HepG2 (cell line): ENCODE measurements at regions not wholly inside any gene's neighbourhood (a gene's known extent, or its start where the extent isn't known, plus 50 kb on each side); places are given as distances from the start of the nearest gene placed in this dataset.

Experiments used
- ATAC-seq: fragments of 200-7000 bp; cut with Tn5 transposase; 3 replicates; pipeline ENCODE4 v1.9.1; 2020; ENCODE audit warnings: mild to moderate bottlenecking, moderate library complexity
- BruUV-seq: library from RNA; stranded (reverse); fragments of 400-500 nt; replicated peaks from 2 replicates; lab custom pipeline; 2021; lab: Mats Ljungman, UMichigan
- CTCF ChIA-PET: fragments of 300-600 bp; formaldehyde crosslinking; extraction: SDS; loops from one replicate; lab custom pipeline; 2021; ENCODE audit warnings: low total read pairs, inconsistent platforms, low intra/inter-chr PET ratio; lab: Yijun Ruan, JAX
- POLR2A ChIA-PET: fragments of 350-600 bp; sonication (Branson Sonifier 250); formaldehyde crosslinking; loops from one replicate; lab custom pipeline; 2020; ENCODE audit warnings: antibody characterized with exemption, inconsistent platforms; lab: Yijun Ruan, JAX
- DNase-seq: peaks from one replicate; pipeline ENCODE4 v3.0.0-alpha.2; 2015; ENCODE audit warnings: low spot score
- FAIRE-seq: peaks from 3 replicates; lab custom pipeline; 2011; peaks lifted over from hg19 to GRCh38; lab: Jason Lieb, UNC
- H2AFZ ChIP-seq: one replicate; pipeline ENCODE4 v1.6.1; 2011; ENCODE audit warnings: low read length, inconsistent platforms
- H3K27ac ChIP-seq: fragments of 300-600 bp; 3 replicates; pipeline ENCODE4 v1.8.0; 2011; ENCODE audit warnings: mixed run types, mild to moderate bottlenecking, mixed read lengths, low read length, inconsistent platforms; ENCODE audit not compliant: insufficient read depth; ENCODE audit errors: extremely low read length
- H3K27me3 ChIP-seq, 2 experiments: fragments of 200-600 bp in 1 of 2; 2 replicates in 1 of 2; 3 replicates in 1 of 2; pipeline versions ENCODE4 v1.6.0 to v1.8.0; 2011; ENCODE audit warnings: low read length in 2 of 2, mild to moderate bottlenecking in 2 of 2, moderate library complexity in 2 of 2, inconsistent platforms in 1 of 2; ENCODE audit not compliant: insufficient read depth in 2 of 2, control insufficient read depth in 1 of 2
- H3K36me3 ChIP-seq, 2 experiments: fragments of 200-600 bp in 1 of 2; replicated peaks in 1 of 2; 2 replicates in 1 of 2; 3 replicates in 1 of 2; pipeline versions ENCODE4 v1.5.1 to v1.8.0; 2011; ENCODE audit warnings: low read length in 2 of 2, inconsistent platforms in 1 of 2; ENCODE audit not compliant: insufficient read depth in 2 of 2, control insufficient read depth in 1 of 2
- H3K4me1 ChIP-seq: 2 replicates; pipeline ENCODE4 v1.5.1; 2012; ENCODE audit warnings: low read length, inconsistent platforms; ENCODE audit not compliant: insufficient read depth
- H3K4me2 ChIP-seq: 2 replicates; pipeline ENCODE4 v1.6.0; 2011; ENCODE audit warnings: low read depth, low read length, inconsistent platforms
- H3K4me3 ChIP-seq, 3 experiments: fragments of 200-600 bp in 1 of 3; sonication (generic), shearing (Covaris generic) in 1 of 3; replicated peaks in 1 of 3; 2 replicates each; pipeline ENCODE4 v1.5.1; 2011 to 2016; ENCODE audit warnings: low read length in 3 of 3, inconsistent platforms in 2 of 3, low read depth in 2 of 3, mild to moderate bottlenecking in 2 of 3, control low read depth in 1 of 3, mixed read lengths in 1 of 3; ENCODE audit not compliant: insufficient read depth in 1 of 3
- H3K79me2 ChIP-seq: one replicate; pipeline ENCODE4 v1.6.1; 2011; ENCODE audit warnings: low read length, inconsistent platforms; ENCODE audit not compliant: insufficient read depth
- H3K9ac ChIP-seq: 2 replicates; pipeline ENCODE4 v1.6.0; 2011; ENCODE audit warnings: mild to moderate bottlenecking, low read depth, low read length, inconsistent platforms; ENCODE audit not compliant: insufficient read depth
- H3K9me3 ChIP-seq: 2 replicates; pipeline ENCODE4 v1.5.1; 2012; ENCODE audit warnings: mild to moderate bottlenecking, low read length
- H4K20me1 ChIP-seq: 2 replicates; pipeline ENCODE4 v1.6.0; 2011; ENCODE audit warnings: inconsistent platforms, mild to moderate bottlenecking, low read length, moderate library complexity; ENCODE audit not compliant: insufficient read depth
- AKAP8 ChIP-seq: sonication (generic); formaldehyde crosslinking; IDR thresholded peaks from 2 replicates; pipeline ENCODE4 v1.5.1; 2020; ENCODE audit warnings: mild to moderate bottlenecking, missing genetic modification reagents
- CHD2 ChIP-seq: IDR thresholded peaks from 2 replicates; pipeline ENCODE4 v1.6.1; 2011; ENCODE audit warnings: low read depth, low read length, improper control_type of control experiment
- DBP ChIP-seq: sonication (generic); formaldehyde crosslinking; IDR thresholded peaks from 2 replicates; pipeline ENCODE4 v1.4.0; 2020; ENCODE audit warnings: missing genetic modification reagents; ENCODE audit errors: not compliant biosample characterization
- FOXA3 ChIP-seq: IDR thresholded peaks from 2 replicates; pipeline ENCODE4 v1.6.1; 2016; ENCODE audit warnings: missing genetic modification reagents, missing compliant biosample characterization
- IRF1 ChIP-seq: sonication (generic); formaldehyde crosslinking; IDR thresholded peaks from 2 replicates; pipeline ENCODE4 v1.4.0; 2020; ENCODE audit warnings: low read depth, mild to moderate bottlenecking, missing genetic modification reagents
- ISL2 ChIP-seq: sonication (generic); formaldehyde crosslinking; IDR thresholded peaks from 2 replicates; pipeline ENCODE4 v1.5.0; 2020; ENCODE audit warnings: missing genetic modification reagents
- ISX ChIP-seq: sonication (generic); formaldehyde crosslinking; conservative IDR thresholded peaks from 2 replicates; pipeline ENCODE4 v1.5.0; 2020; ENCODE audit warnings: missing genetic modification reagents
- NFE2L1 ChIP-seq: sonication (generic); formaldehyde crosslinking; IDR thresholded peaks from 2 replicates; pipeline ENCODE4 v1.4.0; 2020; ENCODE audit warnings: missing genetic modification reagents, mild to moderate bottlenecking, borderline replicate concordance
- TARDBP ChIP-seq: sonication (generic); formaldehyde crosslinking; IDR thresholded peaks from 2 replicates; pipeline ENCODE4 v1.8.0; 2022; ENCODE audit warnings: mild to moderate bottlenecking, missing genetic modification reagents
- ZFAT ChIP-seq: sonication (generic); formaldehyde crosslinking; conservative IDR thresholded peaks from 2 replicates; pipeline ENCODE4 v1.8.1; 2023; ENCODE audit warnings: missing genetic modification reagents, inconsistent platforms
- ZNF3 ChIP-seq: IDR thresholded peaks from 2 replicates; pipeline ENCODE4 v1.7.0; 2017; ENCODE audit warnings: inconsistent platforms
- ZNF513 ChIP-seq: sonication (generic); formaldehyde crosslinking; conservative IDR thresholded peaks from 2 replicates; pipeline ENCODE4 v1.5.0; 2020; ENCODE audit warnings: missing genetic modification reagents
- ZNF747 ChIP-seq: sonication (generic); formaldehyde crosslinking; IDR thresholded peaks from 2 replicates; pipeline ENCODE4 v1.8.1; 2023; ENCODE audit warnings: missing genetic modification reagents, mild to moderate bottlenecking, borderline replicate concordance
- WGBS: methylation state at CpG from one replicate; pipeline ENCODE4 v1.1.6; 2017; ENCODE audit warnings: low lambda C conversion rate; 5-methylcytosine and 5-hydroxymethylcytosine counted together
- in situ Hi-C: cut with HindIII; loops from 2 replicates; pipeline ENCODE4 v1.10.0; 2017; ENCODE audit warnings: low pct_unique_long_range_greater_than_20kb; ENCODE audit not compliant: extremely low pct_ligation_motif_present
- intact Hi-C: fragments of 100-400 bp; cut with micrococcal nuclease; formaldehyde crosslinking; loops from one replicate; pipeline ENCODE4 v1.10.0; 2022; ENCODE audit not compliant: unreplicated experiment

GRCh38 chr18:35915056-35915455 lies 57.4 kb upstream of the RMP24 start:
- no peaks in the 10 kb centered on the region for H3K36me3 ChIP-seq
- ChIA-PET CTCF (no interaction called here), POLR2A (no interaction called here)
- FAIRE-seq = no peak
- no peaks in the 10 kb centered on the region for H4K20me1 ChIP-seq
- in situ Hi-C loops = no loop called here
- H3K9me3 ChIP-seq = no peaks in the 10 kb centered on the region
- H3K27me3 ChIP-seq = peaks cover 0 to 7% of the 10 kb centered on the region in 2 experiments; a peak in 1 of 5 replicates
- H2AFZ ChIP-seq = no peak overlapping the region
- no TSS peak for BruUV-seq
- 49% methylated on average over 4 of the region's 4 CpGs for WGBS
- H3K4me1 ChIP-seq = no peaks in the 10 kb centered on the region
- DNase-seq = no peak
- TF ChIP-seq ISL2 (CRISPR knock-in tag) (no peak), CHD2 (no peak), ZFAT (CRISPR knock-in tag) (no peak), ZNF747 (CRISPR knock-in tag) (no peak), NFE2L1 (no peak), ISX (CRISPR knock-in tag) (no peak), AKAP8 (CRISPR knock-in tag) (no peak), FOXA3 (CRISPR knock-in tag) (no peak), DBP (CRISPR knock-in tag) (no peak), ZNF3 (no peak), IRF1 (no peak), ZNF513 (CRISPR knock-in tag) (no peak), TARDBP (CRISPR knock-in tag) (no peak)
- H3K4me2 ChIP-seq = no peak overlapping the region
- no peak for ATAC-seq
- no peaks in the 10 kb centered on the region for H3K79me2 ChIP-seq
- H3K27ac ChIP-seq = no peak overlapping the region
- no peak overlapping the region for H3K4me3 ChIP-seq
- intact Hi-C loops = no loop called here
- no peak overlapping the region for H3K9ac ChIP-seq
